Left cardiac atrium (tissue), 4 donors: ENCODE measurements at regions not wholly inside any gene's neighbourhood (a gene's known extent, or its start where the extent isn't known, plus 50 kb on each side); places are given as distances from the start of the nearest gene placed in this dataset.

ENCODE experiments used
- ATAC-seq, 2 donors: fragments of 200-7000 bp; cut with Tn5 transposase; one replicate each; pipeline ENCODE4 v1.9.1; 2020; ENCODE audit warnings: mild to moderate bottlenecking in 2 of 2, moderate library complexity in 2 of 2
- DNase-seq: peaks from one replicate; pipeline ENCODE4 v3.0.0-alpha.2; 2020
- intact Hi-C, 2 donors: fragments of 100-400 bp; cut with DNase I; formaldehyde crosslinking; loops; one replicate each; pipeline versions ENCODE4 v1.14.1 to v1.15.1; 2022 to 2023
- donor health status: DM: no; HTN: yes; CAD: no.
- donor health status: DM: no; HTN: yes; CAD: no; lungs with severe emphysema.
- donor health status: DM: yes; HTN: yes; CAD: no.
- donor health status: Dilated cardiomyopathy.

- intact Hi-C loops, result no loop called here
- DNase-seq, result no peak
- ATAC-seq, result no peak
These were observed 53.7 kb upstream of the SMAD1 start for GRCh38 chr4:145427991-145428390.

DNA sequence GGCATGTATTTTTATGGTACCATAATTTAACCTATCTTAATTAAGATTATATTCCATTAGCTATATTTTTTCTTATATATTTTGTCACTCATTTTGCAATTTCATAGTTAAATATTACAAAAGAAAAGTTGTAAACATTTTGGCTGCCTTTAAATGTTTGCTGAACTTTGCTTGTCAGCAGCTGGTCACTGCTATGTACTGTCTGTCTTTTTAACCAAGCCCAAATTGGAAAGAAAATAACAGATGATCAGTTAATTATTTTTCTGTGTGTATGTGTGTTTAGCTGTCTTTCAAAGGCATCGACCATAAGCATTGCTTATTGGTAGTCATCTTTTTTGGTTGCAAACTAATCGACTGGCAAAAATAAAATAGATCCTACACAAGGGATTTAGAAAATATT is 54.4 kb upstream of the SMAD1 start:
- ATAC-seq (no peak), DNase-seq (no peak)
- intact Hi-C loops, result no loop called here

- intact Hi-C loops, result no loop called here
- DNase-seq, result no peak
- ATAC-seq, result no peak
These were observed 58.5 kb upstream of the SMAD1 start for GRCh38 chr4:145423017-145423708.

- no peak for DNase-seq
- intact Hi-C loops, result no loop called here
- ATAC-seq, result no peak
These were observed 60.9 kb upstream of the SMAD1 start for GRCh38 chr4:145420595-145421214.

GRCh38 chr4:145418739-145419138 is 62.9 kb upstream of the SMAD1 start:
- no peak for DNase-seq
- ATAC-seq, result no peak
- intact Hi-C loops, result no loop called here

DNA sequence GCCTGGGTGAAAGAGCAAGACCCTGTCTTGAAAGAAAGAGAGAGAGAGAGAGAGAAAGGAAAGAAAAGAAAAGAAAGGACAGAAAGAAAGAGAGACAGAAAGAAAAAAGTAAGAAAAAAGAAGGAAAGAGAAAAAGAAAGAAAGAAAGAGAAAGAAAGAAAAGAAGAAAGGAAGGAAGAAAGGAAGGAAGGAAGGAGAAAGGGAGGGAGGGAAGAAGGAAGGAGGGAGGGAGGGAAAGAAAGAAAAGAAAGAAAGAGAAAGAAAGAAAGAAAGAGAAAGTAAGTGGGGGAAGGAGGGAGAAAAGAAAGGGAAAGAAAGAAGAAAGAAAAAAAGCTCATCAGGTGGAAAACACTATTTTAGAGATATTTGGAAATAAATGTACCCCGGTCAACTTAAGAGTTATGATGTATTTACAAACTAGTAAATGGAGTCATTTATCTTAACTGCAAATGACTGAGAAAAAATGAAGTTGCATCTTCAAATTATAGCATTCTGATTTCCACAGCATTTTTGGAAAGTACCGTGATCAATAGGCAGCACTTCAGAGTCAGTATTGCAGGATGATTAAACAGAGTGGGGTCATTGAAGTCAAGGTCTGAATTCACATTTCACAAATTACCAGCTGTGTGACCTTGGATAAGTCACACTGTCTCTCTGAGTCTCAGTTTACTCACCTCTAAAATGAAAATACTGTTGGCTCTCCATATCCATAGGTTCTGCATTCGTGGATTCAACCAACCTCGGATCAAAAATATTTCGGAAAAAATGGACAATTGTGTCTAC is 64.1 kb upstream of the SMAD1 start:
- no peak for ATAC-seq
- intact Hi-C loops, result no loop called here

GRCh38 chr4:145414841-145415240 is 66.8 kb upstream of the SMAD1 start:
- intact Hi-C loops, result no loop called here
- ATAC-seq (no peak), DNase-seq (no peak)

More for the DNA sequence above, 64.1 kb upstream of the SMAD1 start:
- no peak for DNase-seq

DNA sequence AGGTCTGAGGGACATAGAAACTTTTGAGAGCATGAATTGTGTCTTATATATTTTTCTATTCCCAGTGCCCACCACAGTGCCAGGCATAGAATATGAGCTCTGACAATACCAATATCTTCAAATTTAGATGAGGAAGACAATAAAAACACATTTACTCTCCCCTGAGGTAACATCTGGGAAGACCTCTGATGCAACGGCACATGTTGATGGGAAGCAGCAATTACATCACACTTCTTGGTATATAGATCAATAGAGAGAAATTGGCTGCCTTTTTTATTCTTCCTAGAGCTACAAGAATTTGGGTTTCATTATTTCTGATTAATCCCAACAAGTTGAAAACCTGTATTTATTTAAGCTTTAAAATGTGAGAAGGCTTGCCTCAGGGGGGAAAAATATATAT is 67.4 kb upstream of the SMAD1 start:
- DNase-seq, result no peak
- intact Hi-C loops, result no loop called here
- no peak for ATAC-seq

- intact Hi-C loops, result no loop called here
- ATAC-seq (no peak), DNase-seq (no peak)
These were observed 74.7 kb upstream of the SMAD1 start for GRCh38 chr4:145406970-145407369.

DNA sequence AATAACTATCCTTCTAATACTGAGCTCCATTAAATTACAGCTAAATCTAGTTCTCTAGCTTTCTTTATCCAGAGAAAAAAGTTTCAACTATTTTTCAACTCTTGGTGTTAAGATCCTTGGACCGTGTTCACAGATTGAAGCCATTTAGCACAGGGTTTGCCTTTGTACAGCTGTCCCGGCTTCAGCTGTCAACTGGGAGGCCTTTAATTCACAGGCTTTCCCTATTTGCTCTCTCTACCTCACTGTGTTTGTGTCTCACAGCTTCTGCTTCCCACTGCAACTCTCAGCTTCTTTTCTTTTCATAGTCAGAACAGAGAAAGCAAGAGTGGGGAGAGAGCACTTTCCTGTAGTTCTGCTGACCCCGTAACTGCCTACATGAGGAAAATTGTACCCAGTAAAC is 76.9 kb upstream of the SMAD1 start:
- intact Hi-C loops, result no loop called here
- ATAC-seq (peak in 1 of 2 donors; percentile 44), DNase-seq (no peak)

DNA sequence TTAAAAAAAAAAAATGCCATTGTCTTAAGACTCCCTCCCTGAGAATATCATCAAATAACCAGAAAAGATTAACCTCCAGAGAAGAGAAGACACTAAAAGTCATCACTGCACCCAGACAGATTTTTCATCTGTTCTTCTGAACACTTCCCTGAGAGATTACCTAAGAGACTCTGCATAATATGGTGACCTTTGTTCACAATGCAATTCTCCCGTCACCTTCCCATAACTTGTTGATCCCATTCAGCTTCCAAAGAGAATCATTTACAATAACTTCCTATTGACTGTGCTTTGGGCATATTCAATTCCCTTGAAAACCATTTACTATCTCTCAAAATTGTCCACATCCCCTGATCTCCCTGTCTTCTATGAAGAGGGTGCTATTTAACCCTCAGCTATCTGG is 85.1 kb upstream of the SMAD1 start:
- ATAC-seq, result no peak
- intact Hi-C loops, result no loop called here
- no peak for DNase-seq

GRCh38 chr4:145390571-145390970 is 91.1 kb upstream of the SMAD1 start:
- ATAC-seq (no peak), DNase-seq (no peak)
- intact Hi-C loops, result no loop called here

- intact Hi-C loops, result no loop called here
- DNase-seq (no peak), ATAC-seq (no peak)
These were observed 92.1 kb upstream of the SMAD1 start for GRCh38 chr4:145389550-145389949.

GRCh38 chr4:145388043-145388442 is 93.6 kb upstream of the SMAD1 start:
- ATAC-seq (no peak), DNase-seq (no peak)
- intact Hi-C loops, result no loop called here

DNA sequence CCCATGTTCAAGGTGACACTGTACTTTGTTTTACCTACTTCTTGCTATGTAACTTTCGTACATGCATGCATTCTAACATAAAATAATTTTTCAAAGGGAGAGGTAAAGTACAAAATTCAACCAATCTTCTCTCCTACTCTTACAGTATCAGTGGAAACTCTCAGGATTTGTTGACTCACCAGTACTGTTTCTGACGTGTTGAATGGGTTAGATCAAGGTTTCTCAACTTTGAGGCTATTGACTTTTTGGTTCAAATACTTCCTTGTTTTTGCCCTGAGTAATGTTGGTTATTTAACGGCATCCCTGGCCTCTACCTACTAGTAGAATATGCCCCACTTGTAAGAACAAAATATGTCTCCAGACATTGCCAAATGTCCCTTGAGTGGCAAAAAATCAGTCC is 94.6 kb upstream of the SMAD1 start:
- ATAC-seq (no peak), DNase-seq (no peak)
- intact Hi-C loops, result no loop called here

- intact Hi-C loops, result no loop called here
- DNase-seq (no peak), ATAC-seq (no peak)
These were observed 100.5 kb upstream of the SMAD1 start for GRCh38 chr4:145381163-145381562.

DNA sequence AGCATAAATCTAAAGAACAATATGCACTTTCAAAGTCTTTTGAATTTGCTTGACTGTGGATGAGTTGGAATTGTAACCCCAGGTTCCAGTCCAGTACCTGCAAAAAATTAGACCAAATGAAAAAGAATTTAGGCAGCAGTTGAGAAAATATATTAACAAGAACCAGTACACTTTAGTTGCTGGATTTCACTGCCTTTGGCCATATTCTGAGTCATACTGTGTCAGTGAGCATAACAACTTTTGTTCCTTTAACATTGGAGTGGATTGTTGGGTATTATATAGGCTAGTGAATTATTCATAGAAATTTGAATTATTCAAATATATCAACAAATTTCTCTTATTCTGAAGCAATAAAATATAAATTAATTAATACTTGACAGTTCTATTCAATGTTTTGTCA is 101.5 kb upstream of the SMAD1 start:
- intact Hi-C loops, result no loop called here
- ATAC-seq, result no peak

GRCh38 chr4:145375416-145375815 is 106.2 kb upstream of the SMAD1 start:
- DNase-seq (no peak), ATAC-seq (no peak)
- intact Hi-C loops, result no loop called here

More for the DNA sequence above, 101.5 kb upstream of the SMAD1 start:
- no peak for DNase-seq

GRCh38 chr4:145352438-145353145 is 129.1 kb upstream of the SMAD1 start:
- DNase-seq (no peak), ATAC-seq (no peak)
- intact Hi-C loops, result no loop called here

DNA sequence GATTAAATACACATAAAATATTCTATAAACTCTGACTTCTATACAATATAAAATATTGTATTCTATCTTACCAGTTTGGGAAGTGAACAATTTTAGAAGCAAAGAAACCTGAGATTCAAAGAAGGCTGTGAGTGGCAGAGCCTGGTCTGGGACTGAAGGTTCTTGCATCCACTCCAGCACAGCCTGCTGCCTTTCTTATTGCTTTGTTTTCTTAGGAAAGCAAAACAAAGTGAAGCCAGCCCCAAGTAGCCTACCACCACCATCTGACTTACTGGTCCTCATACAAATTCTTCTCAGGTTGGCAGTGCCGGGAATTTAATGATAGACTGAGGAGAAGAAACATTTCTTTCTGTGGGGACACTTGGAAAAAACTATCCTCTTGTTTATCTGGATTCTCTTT is 129.7 kb upstream of the SMAD1 start:
- ATAC-seq (no peak), DNase-seq (no peak)
- intact Hi-C loops, result no loop called here
